NCI-H2227 (cell line): ENCODE measurements at regions not wholly inside any gene's neighbourhood (a gene's known extent, or its start where the extent isn't known, plus 50 kb on each side); places are given as distances from the start of the nearest gene placed in this dataset.

Experiments used
- DNase-seq: peaks from one replicate; lab custom pipeline; 2025; ENCODE audit not compliant: unreplicated experiment; lab: John Stamatoyannopoulos, UW

GRCh38 chr2:60297296-60298005 is 256.0 kb downstream of the BCL11A start:
- no peak for DNase-seq

DNA sequence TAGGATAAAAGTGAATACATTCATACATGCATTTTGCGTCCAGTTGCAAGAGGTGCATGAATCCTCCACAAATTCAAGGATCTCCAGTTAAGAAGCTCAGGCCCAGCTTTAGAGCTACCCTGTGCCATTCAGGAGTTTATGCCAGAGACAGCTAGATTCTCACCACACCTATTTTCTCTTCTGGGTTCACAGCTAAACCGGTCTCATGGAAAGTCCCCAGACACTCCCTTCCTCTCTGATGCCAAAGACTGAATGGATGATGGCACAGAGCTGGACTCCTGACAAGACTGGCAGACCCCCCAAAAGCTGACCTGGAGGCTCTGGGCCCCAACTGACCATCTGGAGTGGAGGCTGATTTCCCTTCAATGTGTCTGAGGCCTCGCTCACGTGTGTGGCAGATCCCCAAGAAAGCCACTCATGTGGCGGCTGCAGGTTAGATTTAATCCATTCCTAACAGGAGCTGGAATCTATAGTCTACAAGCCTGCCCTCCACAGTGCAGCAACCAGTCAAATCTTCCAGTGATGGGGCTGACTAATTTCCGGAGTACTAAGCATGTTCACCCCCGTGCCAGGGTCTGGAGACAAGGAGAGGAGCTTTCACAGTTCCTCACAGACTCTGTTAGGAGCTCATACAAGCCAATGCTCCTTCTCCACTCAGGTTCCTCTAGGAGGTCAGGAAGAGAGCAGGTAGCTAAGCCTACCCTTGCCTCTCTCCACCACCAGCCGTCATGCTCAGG is 257.1 kb downstream of the BCL11A start:
- DNase-seq = no peak

- DNase-seq = no peak
Observed at GRCh38 chr2:60295636-60295962, 257.9 kb downstream of the BCL11A start.

- DNase-seq = no peak
Observed at GRCh38 chr2:60294901-60295635, 258.4 kb downstream of the BCL11A start.

DNA sequence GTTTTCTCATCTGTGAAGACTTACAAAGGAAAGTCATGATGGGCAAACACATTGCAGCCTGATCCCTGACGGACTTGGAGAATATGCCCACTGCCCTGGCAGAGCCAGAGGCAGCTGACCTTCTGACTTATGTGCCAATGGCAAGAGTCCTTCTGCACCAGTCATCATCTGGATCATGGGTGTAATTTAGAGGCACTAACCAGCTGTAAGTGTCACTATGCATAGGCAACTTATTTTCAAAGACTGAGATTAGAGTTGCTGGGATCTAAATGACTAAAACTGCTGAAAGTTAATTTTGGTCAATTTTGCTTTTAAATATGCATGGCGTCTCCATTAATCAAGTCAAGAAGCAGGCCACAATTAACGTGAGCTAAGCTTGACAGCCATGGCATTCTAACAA is 261.2 kb downstream of the BCL11A start:
- no peak for DNase-seq

- no peak for DNase-seq
Observed at GRCh38 chr2:60290509-60290908, 262.9 kb downstream of the BCL11A start.

GRCh38 chr2:60285626-60286316 is 267.7 kb downstream of the BCL11A start:
- DNase-seq = no peak

GRCh38 chr2:60283626-60284025 is 269.8 kb downstream of the BCL11A start:
- DNase-seq = no peak

DNA sequence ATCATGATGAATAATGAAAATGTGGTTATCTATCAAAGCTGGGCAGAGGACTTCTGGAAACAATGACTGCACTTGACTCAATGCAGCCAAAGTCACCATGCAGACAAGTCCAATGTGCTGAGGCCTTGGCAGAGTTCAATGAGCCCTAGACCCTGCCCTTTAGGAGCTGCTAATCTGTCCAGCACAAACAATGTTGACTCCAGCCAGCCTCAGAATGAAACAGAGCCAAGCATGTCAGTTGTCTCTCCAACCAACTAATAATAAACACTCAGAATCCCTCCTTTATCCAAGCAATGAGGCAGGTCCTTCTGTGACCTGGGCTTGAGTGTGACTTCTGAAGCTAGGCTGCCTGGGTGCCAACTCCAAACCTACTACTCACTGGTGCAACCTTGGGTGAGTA is 270.6 kb downstream of the BCL11A start:
- DNase-seq = no peak

DNA sequence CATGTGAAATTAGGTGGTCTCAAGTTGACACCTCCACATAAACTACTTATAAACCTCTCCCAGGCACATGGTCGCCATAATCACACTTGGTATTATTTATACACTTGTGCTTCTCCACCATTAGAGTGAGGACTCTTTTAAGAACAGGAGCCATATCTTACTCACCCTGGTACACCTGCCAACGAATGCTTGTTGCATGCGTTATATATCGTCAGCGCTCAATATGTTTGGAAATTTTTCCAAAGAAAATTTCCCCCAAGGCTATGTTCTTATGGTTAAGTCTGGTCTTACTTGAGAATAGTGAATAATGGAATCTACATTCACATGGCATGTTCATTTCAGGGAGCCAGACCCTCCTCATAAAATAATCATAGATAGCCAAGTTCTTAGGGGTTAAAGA is 271.7 kb downstream of the BCL11A start:
- DNase-seq = no peak

GRCh38 chr2:60280238-60280637 is 273.2 kb downstream of the BCL11A start:
- DNase-seq = no peak

DNA sequence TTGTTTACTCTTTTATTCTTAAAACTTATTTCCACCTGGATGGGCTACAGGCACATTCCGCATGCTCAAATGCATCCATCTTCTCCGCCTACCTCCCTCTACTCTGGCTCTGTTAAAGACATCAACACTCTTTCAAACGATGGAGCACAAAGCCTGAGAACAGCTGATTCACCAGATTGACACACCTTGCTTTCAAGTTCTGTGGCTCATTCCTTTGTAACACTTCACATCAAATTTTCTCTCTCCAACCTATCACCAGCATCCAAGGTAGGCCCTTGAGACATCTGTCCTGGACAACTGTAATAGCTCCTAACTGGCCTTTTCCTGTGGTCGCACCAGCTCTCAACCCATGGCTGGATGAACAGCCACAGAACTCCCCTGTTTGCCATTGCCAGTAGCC is 274.5 kb downstream of the BCL11A start:
- no peak for DNase-seq

DNA sequence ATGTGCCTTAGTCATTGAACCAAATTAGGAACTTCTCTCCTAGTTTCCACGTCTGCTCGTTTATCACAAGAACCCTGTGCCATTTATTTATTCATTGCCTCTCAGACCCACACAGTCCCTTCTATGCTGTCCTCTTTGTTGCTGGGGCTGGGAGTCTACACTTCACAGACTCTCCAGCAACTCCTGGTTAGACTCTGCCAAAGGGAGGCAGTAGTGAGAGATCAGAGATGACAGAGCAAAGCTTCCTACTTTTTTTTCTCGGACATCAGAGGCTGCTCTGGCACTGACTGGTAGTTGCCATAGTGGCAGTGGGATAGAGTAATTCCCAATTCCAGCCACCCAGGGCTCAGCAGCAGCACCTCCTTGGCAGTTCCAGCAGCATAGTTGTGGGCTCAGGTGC is 277.5 kb downstream of the BCL11A start:
- DNase-seq = no peak

GRCh38 chr2:60273836-60274235 is 279.6 kb downstream of the BCL11A start:
- no peak for DNase-seq

DNA sequence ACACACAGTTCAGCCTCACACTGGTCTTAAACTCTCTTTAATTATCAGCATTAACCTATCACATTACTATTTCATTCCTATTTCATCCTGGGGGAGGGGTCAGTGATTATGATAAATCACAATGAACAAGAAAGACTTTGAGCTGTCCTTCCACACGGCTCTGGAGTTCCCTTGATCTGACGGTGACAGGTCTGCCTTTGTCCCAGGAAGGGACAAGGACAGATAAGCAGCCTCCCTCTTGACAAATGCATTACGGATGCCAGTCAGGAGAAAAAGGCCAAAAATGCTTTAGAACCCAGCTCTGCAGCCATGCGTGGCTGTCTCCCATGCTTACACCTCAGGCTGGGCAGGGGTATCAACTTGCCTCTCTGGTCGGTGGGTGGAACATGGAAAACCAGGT is 281.7 kb downstream of the BCL11A start:
- DNase-seq = no peak

DNA sequence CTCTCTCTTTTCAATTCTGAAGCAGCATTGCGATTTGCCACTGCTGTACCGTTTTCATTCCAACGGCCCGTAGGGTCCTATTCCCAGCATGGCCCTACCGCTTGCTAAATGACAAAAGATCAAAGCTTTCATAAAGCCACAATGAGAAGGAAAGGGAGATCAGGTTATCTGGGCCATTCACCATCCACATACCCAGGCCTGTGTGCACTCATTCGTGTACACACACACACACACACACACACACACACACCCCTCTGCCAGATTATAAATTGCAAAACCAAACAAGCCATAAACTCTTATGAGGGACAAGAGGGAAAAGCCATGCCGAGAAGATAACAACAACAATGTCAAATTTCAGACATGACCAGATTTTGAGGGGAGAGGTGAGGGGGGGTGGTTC is 282.3 kb downstream of the BCL11A start:
- DNase-seq = no peak

DNA sequence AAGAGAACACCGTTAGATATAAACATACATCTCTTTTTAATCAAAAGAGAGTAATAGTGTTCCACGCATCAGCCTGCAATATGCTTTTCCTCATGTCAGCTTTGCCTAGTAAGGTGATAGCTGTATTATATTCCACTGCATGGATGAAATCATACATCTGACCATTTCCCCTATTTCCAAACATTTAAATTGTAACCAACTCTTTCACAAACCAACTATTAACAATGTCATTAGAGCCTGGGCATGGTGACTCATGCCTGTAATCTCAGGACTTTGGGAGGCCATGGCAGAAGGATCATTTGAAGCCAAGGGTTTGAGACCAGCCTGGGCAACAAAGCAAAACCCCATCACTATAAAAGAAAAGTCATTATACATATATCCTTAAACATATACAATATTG is 284.8 kb downstream of the BCL11A start:
- DNase-seq = no peak

DNA sequence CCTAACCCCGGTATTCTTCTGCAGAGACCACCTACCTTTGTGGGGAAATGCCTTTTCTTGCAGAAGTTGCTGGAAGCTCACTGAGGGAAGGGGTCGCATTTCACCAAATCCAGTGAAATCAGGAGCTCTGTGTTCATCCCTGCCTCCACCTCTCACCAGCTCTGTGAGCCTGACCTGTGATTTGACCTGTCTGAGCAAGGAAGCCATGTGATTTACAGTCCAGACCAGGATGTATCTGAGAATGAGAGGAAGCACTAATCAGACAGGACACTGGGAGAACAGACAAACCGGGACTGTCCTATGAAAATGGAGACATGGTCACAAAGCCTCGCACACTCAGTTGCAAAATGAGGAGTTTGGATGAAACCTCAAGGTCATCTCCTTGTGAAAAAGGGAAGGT is 285.4 kb downstream of the BCL11A start:
- DNase-seq = no peak

GRCh38 chr2:60267122-60267521 is 286.3 kb downstream of the BCL11A start:
- no peak for DNase-seq

- DNase-seq = peak; percentile 45
Observed at GRCh38 chr2:60262178-60262577, 291.3 kb downstream of the BCL11A start.

- DNase-seq = no peak
Observed at GRCh38 chr2:60260639-60261296, 292.7 kb downstream of the BCL11A start.
